ENCODE measurements at regions not wholly inside any gene's neighbourhood (a gene's known extent, or its start where the extent isn't known, plus 50 kb on each side); places are given as distances from the start of the nearest gene placed in this dataset.
A peak's percentile ranks its signal among the peaks of the same experiment; 100 is the strongest.

DNA sequence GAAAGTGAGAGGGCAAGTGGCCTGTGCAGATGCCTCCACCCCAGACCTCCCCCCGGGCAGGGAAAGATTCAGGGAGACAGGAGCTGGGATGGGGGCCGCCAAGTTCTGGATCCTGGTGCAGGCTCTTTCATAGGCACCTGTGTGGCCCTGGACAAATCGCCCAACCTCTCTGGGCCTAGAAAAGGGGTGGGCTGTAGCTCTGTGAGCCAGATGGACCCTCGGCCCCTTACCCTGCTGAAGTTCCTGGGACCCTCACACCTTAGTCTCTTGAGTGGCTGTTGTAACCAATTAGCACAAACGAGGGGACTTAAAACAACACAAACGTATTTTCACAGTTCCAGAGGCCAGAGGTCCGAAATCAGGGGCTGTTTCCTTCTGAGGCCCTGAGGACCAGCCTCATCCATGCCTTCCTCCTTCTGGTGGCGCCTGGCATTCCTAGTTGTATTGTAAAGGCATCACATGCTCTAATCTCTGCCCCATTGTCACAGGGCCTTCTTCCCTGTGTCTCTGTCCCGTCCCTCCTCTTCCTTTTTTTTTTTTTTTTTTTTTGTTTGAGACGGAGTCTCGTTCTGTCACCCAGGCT lies 352.6 kb downstream of the SEC14L1 start:
- peak; percentile 34 for DNase-seq

DNA sequence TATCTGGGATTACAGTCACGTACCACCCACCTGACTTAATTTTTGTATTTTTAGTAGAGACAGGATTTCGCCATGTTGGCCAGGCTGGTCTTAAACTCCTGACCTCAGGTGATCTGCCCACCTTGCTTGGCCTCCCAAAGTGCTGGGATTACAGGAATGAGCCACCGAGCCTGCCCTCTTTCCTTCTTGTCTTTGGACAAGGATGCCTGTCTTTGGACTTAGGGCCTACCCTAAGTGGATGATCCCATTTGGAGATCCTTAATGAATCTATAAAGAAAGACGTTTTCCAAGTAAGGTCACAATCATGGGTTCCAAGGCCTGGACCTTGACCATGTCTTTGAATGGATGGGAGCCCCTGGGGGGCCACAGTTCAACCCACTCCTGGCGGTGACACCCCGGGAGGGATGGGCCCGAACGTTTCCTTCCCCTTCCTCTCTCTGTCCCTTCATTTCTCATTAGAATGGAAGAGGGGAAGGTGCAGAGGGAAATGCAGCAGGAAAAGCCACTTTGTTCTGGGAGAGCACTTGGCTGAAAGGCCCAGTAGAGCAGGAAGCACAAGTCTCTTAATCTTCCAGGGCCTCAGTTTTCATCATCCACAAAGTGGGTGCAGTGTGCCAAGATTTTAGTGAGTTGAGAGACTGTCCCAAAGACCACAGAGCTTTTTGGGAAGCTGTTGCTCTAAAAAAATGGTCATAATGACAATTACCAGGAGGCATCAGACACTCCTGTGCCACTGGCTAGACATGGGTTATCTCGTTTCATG lies 353.3 kb downstream of the SEC14L1 start:
- DNase-seq = no peak

GRCh38 chr17:77494664-77495435 lies 354.1 kb downstream of the SEC14L1 start:
- DNase-seq = peak; percentile 91

GRCh38 chr17:77495575-77495974 lies 354.8 kb downstream of the SEC14L1 start:
- DNase-seq = peak; percentile 58

GRCh38 chr17:77496401-77496801 lies 355.6 kb downstream of the SEC14L1 start:
- peak; percentile 50 for DNase-seq

GRCh38 chr17:77496831-77497577 lies 356.2 kb downstream of the SEC14L1 start:
- DNase-seq = peak; percentile 59

DNA sequence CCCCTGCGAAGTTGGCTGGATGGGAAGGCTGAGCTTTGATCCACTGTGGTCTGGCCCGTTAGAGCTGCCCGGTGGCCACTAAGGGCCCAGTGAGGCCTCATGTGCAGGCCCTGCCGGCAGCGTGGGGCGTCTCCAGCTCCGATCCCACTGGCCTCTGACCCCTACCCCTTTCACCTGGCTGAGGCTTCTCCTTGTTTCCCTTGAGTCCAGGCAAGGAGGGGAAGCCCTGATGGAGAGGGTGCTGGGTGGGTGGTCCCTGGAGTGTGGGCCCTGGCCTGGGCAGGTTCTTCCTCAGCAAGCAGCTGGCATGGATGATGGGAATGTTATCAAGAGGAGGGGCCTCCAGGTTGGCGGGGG lies 356.8 kb downstream of the SEC14L1 start:
- DNase-seq = peak; percentile 49

GRCh38 chr17:77498091-77498741 lies 357.4 kb downstream of the SEC14L1 start:
- DNase-seq = peak; percentile 55

GRCh38 chr17:77498791-77499698 lies 358.3 kb downstream of the SEC14L1 start:
- DNase-seq = peak; percentile 59

DNA sequence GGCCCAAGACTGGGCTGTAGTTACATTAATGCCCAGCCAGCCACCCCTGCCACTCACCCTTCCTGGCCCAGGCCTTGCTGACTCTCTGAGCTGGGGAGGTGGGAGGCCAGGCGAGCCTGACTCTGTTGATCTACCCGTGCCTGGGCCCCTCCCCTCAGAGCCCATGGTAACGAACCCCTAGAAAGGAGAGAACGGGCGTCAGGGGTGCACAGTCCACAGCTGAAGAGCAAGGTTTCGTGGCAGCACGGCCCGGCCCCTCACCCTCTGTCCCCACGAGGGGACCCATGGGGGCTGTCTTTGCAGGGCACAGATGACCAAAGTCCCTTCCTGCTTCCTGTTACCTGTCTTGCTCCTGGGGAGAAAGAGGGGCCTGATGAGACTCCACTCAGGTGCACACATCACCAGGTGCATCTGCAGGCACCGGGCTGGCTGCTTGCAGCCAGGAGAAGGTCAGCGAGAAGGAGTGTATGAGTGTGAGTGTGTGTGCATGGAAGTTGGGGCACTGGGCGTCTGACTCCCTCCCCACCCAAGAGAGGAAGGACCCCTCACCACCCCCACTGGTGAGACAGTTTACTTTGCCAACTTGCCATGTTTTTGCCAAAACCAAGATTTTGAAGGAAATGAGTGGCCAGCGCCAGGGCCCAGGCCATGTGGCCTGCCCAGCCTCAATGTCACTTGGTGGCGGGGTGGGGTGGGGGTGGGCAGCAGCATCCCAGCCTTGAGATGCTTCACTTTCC lies 359.1 kb downstream of the SEC14L1 start:
- peak; percentile 51 for DNase-seq

DNA sequence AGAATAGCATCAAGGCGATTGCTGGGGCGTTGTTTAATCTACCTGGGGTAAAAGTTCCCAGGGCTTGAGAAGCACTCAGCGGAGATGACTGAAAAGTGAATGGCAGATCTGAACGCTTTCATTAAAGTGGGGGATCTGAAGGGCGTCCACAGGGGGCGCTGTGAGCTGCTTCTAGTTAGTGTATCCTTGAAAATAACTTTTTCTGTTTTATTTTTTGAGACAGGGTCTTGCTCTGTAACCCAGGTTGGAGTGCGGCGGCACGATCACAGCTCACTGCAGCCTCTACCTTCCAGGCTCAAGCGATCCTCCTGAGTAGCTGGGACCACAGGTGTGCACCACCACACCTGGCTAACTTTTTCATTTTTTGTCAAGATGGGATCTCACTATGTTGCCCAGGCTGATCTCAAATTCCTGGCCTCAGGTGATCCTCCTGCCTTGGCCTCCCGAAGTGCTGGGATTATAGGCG lies 360.4 kb downstream of the SEC14L1 start:
- DNase-seq = peak; percentile 76

- peak; percentile 24 for DNase-seq
These were observed 361.2 kb downstream of the SEC14L1 start for GRCh38 chr17:77501751-77502625.

DNA sequence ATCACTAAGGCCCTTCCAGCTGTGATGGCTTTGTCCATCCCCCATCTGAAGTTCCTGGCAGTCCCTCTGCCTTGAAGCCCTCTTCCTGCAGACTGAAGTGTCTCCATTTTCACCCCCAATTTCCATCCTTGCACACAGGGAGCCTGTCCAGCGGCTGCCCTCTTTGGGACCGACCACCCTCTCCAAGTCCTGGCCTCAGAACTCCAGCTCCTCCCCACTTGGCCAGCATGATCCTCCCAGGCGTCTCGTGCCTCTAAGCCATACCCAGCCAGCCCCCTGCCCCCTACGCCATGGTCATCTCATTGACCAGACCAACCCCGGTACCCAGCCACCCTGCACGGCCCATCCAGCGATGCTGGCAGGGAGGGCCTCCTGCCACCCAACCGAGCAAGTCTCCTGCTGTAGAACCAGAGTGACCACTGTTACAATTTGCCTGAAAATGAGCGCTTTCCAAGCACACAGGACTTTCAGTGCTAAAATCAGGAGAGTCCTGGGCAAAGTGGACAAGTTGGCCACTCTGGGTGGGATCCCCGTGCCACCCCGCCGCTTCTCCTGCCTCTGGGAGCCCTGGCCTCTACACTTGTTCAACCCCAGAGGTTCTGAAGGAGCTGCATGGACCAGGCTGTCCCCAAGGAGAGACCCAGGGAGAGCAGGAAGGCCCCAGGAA lies 362.0 kb downstream of the SEC14L1 start:
- peak; percentile 60 for DNase-seq

DNA sequence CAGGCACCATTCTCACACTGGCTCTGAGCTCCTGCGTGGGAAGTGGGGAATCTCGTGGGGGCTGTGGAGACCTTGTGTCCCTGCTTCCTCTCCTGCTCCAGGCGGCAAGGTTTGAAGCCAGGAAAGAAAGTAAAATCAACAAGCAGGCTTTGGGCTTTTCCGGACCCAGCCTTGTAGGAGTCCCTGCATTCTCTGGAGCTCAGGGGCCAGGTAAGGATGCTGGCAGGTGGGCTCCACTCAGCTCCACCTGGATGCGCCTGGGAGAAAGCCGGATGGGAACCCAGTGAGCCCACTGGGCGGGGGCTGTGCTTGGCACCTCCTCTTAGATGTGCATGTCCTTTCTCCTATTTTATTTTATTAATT lies 362.5 kb downstream of the SEC14L1 start:
- DNase-seq = peak; percentile 56

DNA sequence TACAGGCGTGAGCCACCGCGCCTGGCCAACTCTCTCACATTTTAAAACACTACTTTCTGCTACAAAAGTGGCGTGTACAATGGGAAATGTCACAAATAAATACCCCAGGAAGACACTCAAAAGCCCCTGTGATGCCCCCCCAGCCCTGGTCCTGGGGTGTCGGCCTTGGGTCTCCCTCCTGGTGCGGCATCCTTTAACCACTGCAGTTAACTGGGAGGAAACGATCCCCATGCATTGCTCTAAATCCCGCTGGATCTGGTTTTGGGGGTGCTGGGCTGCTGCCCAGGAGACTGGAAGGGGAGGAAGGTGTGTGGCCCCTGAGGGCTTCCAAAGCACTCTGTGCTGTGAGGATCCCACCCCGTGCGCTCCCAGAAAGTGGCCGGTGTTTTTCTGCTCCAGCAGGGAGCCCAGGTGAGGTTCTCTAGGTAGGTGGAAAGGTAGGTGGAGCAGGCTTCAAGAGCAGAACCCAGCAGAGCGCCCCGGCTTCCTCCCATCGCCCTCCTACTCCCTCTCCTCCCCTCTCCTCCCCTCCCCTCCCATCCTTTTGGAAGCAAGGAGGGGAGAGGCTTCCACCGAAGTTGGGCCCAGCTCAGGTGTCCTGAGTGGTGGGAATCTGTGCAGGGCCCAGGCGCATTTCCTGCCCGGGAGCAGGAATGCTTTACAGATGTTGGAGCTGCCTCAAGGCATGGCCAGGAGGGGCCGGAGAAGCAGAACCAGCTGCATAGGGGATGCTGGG lies 363.3 kb downstream of the SEC14L1 start:
- DNase-seq = peak; percentile 52

- no peak for DNase-seq
These were observed 363.9 kb downstream of the SEC14L1 start for GRCh38 chr17:77504652-77505155.

- DNase-seq = peak; percentile 53
These were observed 364.4 kb downstream of the SEC14L1 start for GRCh38 chr17:77505181-77505639.
